Fibroblast of the aortic adventitia (primary cell): ENCODE measurements at regions not wholly inside any gene's neighbourhood (a gene's known extent, or its start where the extent isn't known, plus 50 kb on each side); places are given as distances from the start of the nearest gene placed in this dataset.

ENCODE experiments used
- DNase-seq: peaks from one replicate; pipeline ENCODE4 v3.0.0-alpha.2; 2010; ENCODE audit warnings: low read depth
- H3K4me3 ChIP-seq: 2 replicates; pipeline ENCODE4 v1.5.1; 2011; ENCODE audit warnings: low read depth, mild to moderate bottlenecking, control low read depth, low read length, moderate library complexity
- TF ChIP-seq, protein P1 (sequence below): IDR thresholded peaks from 2 replicates; pipeline ENCODE4 v1.5.1; 2011; ENCODE audit warnings: mild to moderate bottlenecking, low read length, control low read depth, inconsistent platforms; ENCODE audit not compliant: insufficient read depth

DNA sequence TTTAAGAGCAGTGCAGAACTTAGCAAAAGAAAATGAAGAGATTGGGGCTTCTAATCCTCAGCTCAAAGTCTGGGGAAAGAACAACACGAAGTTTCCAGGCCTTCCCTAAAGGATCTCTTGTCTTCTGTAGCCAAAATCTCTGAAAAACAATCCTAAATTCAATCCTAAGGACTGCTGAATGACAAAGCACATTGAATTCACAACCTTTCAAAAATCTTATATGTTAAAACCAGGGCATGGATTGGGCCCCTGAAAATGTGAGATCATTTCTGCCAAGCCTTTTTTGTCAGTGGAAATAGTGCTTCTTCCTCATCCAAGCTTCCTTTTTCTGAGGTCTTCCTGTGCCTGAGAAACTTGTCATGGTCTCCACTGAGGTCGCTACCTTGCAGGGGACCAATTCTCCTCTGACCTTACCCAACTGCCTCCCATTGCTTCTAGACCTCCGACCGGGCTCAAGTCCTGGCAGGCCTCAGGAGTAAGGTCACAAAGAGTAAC, 126.2 kb upstream of the ARID1B start:
- TF ChIP-seq, protein P1, sequence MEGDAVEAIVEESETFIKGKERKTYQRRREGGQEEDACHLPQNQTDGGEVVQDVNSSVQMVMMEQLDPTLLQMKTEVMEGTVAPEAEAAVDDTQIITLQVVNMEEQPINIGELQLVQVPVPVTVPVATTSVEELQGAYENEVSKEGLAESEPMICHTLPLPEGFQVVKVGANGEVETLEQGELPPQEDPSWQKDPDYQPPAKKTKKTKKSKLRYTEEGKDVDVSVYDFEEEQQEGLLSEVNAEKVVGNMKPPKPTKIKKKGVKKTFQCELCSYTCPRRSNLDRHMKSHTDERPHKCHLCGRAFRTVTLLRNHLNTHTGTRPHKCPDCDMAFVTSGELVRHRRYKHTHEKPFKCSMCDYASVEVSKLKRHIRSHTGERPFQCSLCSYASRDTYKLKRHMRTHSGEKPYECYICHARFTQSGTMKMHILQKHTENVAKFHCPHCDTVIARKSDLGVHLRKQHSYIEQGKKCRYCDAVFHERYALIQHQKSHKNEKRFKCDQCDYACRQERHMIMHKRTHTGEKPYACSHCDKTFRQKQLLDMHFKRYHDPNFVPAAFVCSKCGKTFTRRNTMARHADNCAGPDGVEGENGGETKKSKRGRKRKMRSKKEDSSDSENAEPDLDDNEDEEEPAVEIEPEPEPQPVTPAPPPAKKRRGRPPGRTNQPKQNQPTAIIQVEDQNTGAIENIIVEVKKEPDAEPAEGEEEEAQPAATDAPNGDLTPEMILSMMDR = no peak
- no peak overlapping the region for H3K4me3 ChIP-seq
- DNase-seq = no peak

DNA sequence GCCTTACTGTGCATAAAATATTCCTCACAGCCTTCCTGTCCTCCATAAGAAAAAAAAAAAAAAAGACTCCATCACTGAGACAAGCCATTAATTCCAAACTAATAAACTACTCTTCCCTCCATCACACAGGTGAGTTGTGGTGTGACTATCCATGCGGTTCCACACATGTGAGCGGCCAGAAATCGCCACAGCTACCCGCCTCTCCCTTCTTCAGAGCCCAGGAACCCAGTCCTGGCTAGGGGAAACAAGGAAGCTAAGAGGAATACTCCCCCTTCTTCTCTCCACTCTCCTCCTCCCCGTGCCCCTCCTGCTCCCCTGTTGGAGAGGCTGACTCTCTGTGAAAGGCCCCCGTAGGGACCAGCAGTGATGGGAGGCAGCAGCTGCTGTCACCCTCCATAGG, 128.6 kb upstream of the ARID1B start:
- DNase-seq = no peak
- TF ChIP-seq, protein P1 = no peak
- no peak overlapping the region for H3K4me3 ChIP-seq

DNA sequence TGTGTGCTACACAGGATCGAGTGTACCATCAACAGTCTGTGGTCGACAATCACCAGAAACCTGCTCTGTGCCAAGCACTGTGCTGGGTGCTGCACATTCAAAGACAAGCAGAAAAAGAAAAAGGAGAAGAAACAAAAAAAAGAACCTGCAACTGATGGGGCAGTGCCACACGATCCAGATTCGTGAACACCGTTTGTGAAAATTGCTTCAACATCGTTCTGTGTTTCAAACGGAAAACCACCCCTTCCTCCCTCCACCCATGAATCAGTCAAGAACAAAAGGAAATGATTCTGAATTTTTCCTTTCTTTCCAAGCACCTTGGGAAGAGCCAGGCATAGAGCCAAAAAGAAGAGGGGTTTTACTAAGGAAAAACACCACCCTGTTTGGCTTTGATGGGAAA, 129.2 kb upstream of the ARID1B start:
- H3K4me3 ChIP-seq = no peak overlapping the region
- TF ChIP-seq, protein P1 = no peak
- DNase-seq = no peak

DNA sequence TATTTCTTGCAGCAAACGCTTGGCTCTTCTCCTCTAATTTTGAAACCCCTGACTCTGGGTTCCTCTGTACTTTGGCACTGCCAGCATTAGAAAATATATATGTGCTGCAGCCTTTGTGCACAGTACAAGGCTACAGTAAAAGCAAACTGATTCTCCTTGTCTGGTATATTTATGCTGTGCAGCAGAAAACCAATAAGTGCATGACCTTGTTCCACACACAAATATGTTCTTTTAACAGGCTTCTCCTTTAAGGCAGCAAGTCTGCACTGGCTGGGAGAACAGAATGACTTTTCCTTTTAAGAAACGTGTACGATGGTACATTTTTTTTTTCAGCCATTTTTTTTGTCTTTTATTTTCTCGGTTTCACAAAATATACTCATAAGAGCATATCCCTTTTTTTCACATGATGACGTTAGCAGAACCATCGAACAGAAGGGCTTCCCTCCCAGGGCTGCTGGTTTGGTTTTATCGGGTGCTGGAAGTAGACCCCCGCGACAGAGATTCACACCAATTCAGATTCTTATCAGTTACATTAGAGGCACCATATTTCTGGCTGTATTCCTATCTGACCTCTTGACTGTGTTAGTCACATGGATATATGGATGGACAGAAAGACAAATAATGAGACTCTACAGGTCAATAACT, 129.9 kb upstream of the ARID1B start:
- H3K4me3 ChIP-seq = no peak overlapping the region
- DNase-seq = no peak
- TF ChIP-seq, protein P1 = no peak

DNA sequence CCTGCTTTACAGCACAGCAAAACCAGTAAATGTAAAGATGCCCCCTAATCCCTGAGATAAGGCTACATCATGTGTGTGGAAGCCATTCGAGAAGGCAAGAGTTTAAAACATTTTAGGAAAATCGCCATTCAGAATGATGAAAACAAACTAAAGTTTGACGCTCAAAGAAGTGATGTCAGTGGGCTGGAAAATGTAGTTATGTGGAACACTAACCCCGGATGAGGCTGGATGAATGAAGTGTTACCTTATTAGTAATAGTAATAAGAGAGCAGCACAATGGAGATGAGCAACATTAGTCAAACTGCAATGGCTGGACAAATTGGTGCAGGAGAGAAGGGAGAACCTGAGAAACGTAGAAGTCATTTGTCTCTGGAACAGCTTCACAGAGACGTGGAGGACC, 130.7 kb upstream of the ARID1B start:
- no peak overlapping the region for H3K4me3 ChIP-seq
- no peak for DNase-seq
- TF ChIP-seq, protein P1 = no peak

DNA sequence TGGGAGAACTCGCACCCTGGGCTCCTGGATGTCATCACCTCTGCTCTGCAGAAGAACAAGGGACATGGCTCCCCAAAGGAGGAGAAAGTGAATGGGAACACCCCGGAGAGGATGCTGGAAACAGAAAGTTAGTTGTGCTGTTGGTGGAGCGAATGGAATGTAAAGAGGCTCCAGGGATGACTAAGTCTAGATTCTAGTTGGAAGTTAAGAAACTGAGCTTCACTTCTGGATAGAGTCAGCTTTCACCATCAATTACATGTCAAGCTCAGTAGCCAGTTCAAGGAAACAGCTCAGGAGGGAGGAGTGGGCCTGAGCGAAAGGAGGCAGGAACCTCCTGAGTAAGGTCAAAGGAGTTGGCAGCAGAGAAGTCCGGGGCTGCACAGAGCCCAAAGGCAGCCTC, 132.1 kb upstream of the ARID1B start:
- peak; percentile 71 for DNase-seq
- TF ChIP-seq, protein P1 = no peak
- H3K4me3 ChIP-seq = peak overlapping the region; percentile 47

DNA sequence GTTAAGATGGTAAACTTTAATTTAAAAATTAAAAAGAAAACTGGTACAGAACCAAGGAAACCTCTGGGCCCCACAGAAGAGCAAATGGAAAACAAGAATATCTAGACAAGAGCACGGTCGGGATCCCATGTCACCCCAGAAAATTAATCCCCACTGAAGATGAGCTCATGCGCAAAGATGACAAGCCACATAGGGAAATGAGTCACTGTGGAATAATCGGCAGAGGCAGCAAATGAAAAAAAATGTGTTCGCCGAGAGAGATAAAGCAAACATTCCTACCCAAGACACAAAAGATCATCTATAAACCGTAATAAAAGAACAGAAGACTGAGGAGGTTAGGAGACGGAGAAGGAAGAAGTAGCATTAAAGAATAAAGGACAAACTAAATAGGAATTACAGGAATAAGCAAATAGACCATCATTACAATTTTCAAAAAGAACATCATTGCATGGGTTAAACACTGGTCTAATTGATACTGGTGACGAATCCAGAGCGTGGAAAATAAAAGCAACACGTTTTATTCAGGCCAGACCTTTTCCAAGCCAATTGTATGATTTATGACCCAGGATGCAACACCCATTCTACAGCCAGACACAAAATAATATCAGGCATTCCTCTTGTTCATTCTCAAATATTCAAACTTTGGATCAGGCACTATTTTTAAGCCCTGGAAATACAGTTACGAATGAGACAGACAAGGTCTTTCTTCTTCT, 138.0 kb upstream of the ARID1B start:
- no peak overlapping the region for H3K4me3 ChIP-seq
- TF ChIP-seq, protein P1 = no peak
- DNase-seq = no peak
